Neuronal stem cell (in vitro differentiated cells): ENCODE measurements at regions not wholly inside any gene's neighbourhood (a gene's known extent, or its start where the extent isn't known, plus 50 kb on each side); places are given as distances from the start of the nearest gene placed in this dataset.

Experiments
- DNase-seq: peaks from one replicate; pipeline ENCODE4 v3.0.0-alpha.2; 2013; ENCODE audit warnings: low spot score
- H2AFZ ChIP-seq: one replicate; pipeline ENCODE4 v1.6.1; 2013; ENCODE audit warnings: mild to moderate bottlenecking, low read length, inconsistent platforms
- H2AK5ac ChIP-seq: 2 replicates; pipeline ENCODE4 v1.6.1; 2013; ENCODE audit warnings: low read depth, mild to moderate bottlenecking, inconsistent platforms, low read length, moderate library complexity, mixed read lengths
- H2BK120ac ChIP-seq: 2 replicates; pipeline ENCODE4 v1.6.1; 2013; ENCODE audit warnings: low read depth, mild to moderate bottlenecking, inconsistent platforms, low read length, moderate library complexity, mixed read lengths
- H2BK12ac ChIP-seq: one replicate; pipeline ENCODE4 v1.6.1; 2013; ENCODE audit warnings: low read length, inconsistent platforms
- H2BK15ac ChIP-seq: 2 replicates; pipeline ENCODE4 v1.6.1; 2013; ENCODE audit warnings: mild to moderate bottlenecking, low read length, inconsistent platforms, mixed read lengths
- H2BK5ac ChIP-seq: one replicate; pipeline ENCODE4 v1.6.1; 2013; ENCODE audit warnings: inconsistent platforms, mild to moderate bottlenecking, low read length, moderate library complexity
- H3K14ac ChIP-seq: one replicate; pipeline ENCODE4 v1.6.1; 2013; ENCODE audit warnings: low read length, inconsistent platforms
- H3K18ac ChIP-seq: 2 replicates; pipeline ENCODE4 v1.6.1; 2013; ENCODE audit warnings: low read length, inconsistent platforms
- H3K23ac ChIP-seq: 2 replicates; pipeline ENCODE4 v1.6.1; 2013; ENCODE audit warnings: low read depth, mild to moderate bottlenecking, mixed read lengths, low read length, inconsistent platforms; ENCODE audit not compliant: poor library complexity
- H3K27ac ChIP-seq: replicated peaks from 3 replicates; pipeline ENCODE4 v1.5.1; 2013; ENCODE audit warnings: low read length, inconsistent platforms
- H3K27me3 ChIP-seq, 3 experiments: 2 replicates each; pipeline ENCODE4 v1.6.1; 2013; ENCODE audit warnings: low read length in 3 of 3, mild to moderate bottlenecking in 2 of 3, inconsistent platforms in 1 of 3, low read depth in 1 of 3, mixed read lengths in 1 of 3, moderate library complexity in 1 of 3; ENCODE audit not compliant: control insufficient read depth in 3 of 3, insufficient read depth in 3 of 3
- H3K36me3 ChIP-seq, 2 donors: replicated peaks in 1 of 2; 2 replicates each; pipeline ENCODE4 v1.6.1; 2013; ENCODE audit warnings: low read length in 2 of 2; ENCODE audit not compliant: control insufficient read depth in 2 of 2, insufficient read depth in 2 of 2
- H3K4ac ChIP-seq: 2 replicates; pipeline ENCODE4 v1.6.1; 2013; ENCODE audit warnings: inconsistent platforms, mild to moderate bottlenecking, low read length, moderate library complexity
- H3K4me1 ChIP-seq, 2 donors: 1 replicate in 1 of 2; 2 replicates in 1 of 2; pipeline ENCODE4 v1.6.1; 2013; ENCODE audit warnings: low read length in 2 of 2, low read depth in 1 of 2; ENCODE audit not compliant: control insufficient read depth in 2 of 2, insufficient read depth in 1 of 2
- H3K4me2 ChIP-seq: one replicate; pipeline ENCODE4 v1.6.1; 2013; ENCODE audit warnings: mild to moderate bottlenecking, low read length, inconsistent platforms; ENCODE audit not compliant: insufficient read depth, poor library complexity, severe bottlenecking
- H3K4me3 ChIP-seq, 2 donors: 2 replicates each; pipeline ENCODE4 v1.5.1; 2013; ENCODE audit warnings: low read length in 2 of 2, mild to moderate bottlenecking in 2 of 2, inconsistent platforms in 1 of 2, moderate library complexity in 1 of 2
- H3K79me1 ChIP-seq: one replicate; pipeline ENCODE4 v1.6.1; 2013; ENCODE audit warnings: low read depth, mild to moderate bottlenecking, inconsistent platforms, low read length, moderate library complexity
- H3K9ac ChIP-seq: one replicate; pipeline ENCODE4 v1.6.1; 2013; ENCODE audit warnings: mild to moderate bottlenecking, low read depth, low read length, inconsistent platforms; ENCODE audit not compliant: poor library complexity
- H3K9me3 ChIP-seq, 2 donors: replicated peaks in 1 of 2; 2 replicates each; pipeline versions ENCODE3 to v1.6.1; 2013; ENCODE audit warnings: low read length in 2 of 2, mild to moderate bottlenecking in 2 of 2, inconsistent platforms in 1 of 2, low read depth in 1 of 2, mixed read lengths in 1 of 2, moderate library complexity in 1 of 2; ENCODE audit not compliant: control insufficient read depth in 2 of 2, insufficient read depth in 1 of 2
- H4K8ac ChIP-seq: one replicate; pipeline ENCODE4 v1.6.1; 2013; ENCODE audit warnings: low read depth, mild to moderate bottlenecking, inconsistent platforms, low read length, moderate library complexity
- H4K91ac ChIP-seq: one replicate; pipeline ENCODE4 v1.6.1; 2013; ENCODE audit warnings: low read length, low read depth, mild to moderate bottlenecking, inconsistent platforms; ENCODE audit not compliant: poor library complexity
- whole genome bisulfite sequencing, 2 donors: extraction: QIAGEN DNeasy Blood & Tissue Kit; methylation state at CpG; one replicate each; pipeline ENCODE4 v1.1.7; 2013; ENCODE audit warnings: missing lambda C conversion rate in 2 of 2, mixed read lengths in 1 of 2; ENCODE audit not compliant: insufficient read length in 2 of 2, insufficient replicate concordance in 1 of 2; ENCODE audit errors: extremely low coverage in 2 of 2; 5-methylcytosine and 5-hydroxymethylcytosine counted together

GRCh38 chr2:150023044-150023443, 435.5 kb upstream of the MMADHC start:
- H4K91ac ChIP-seq = no peak overlapping the region
- H3K4me2 ChIP-seq = no peak overlapping the region
- H2BK5ac ChIP-seq = no peak overlapping the region
- no peak overlapping the region for H3K18ac ChIP-seq
- H2BK15ac ChIP-seq = no peak overlapping the region
- no peaks in the 10 kb centered on the region for H3K4me1 ChIP-seq
- no peak overlapping the region for H3K9ac ChIP-seq
- no peak overlapping the region for H2AK5ac ChIP-seq
- H3K27ac ChIP-seq = no peak overlapping the region
- H4K8ac ChIP-seq = no peak overlapping the region
- H3K79me1 ChIP-seq = no peaks in the 10 kb centered on the region
- no peak overlapping the region for H2AFZ ChIP-seq
- no CpG with 5 or more reads among the region's 3 CpGs for WGBS, 2 donors
- H2BK120ac ChIP-seq = no peak overlapping the region
- H3K23ac ChIP-seq = no peak overlapping the region
- H3K9me3 ChIP-seq = no peaks in the 10 kb centered on the region
- H3K27me3 ChIP-seq = no peaks in the 10 kb centered on the region
- no peak overlapping the region for H3K14ac ChIP-seq
- H3K4me3 ChIP-seq = no peak overlapping the region
- no peak overlapping the region for H2BK12ac ChIP-seq
- H3K4ac ChIP-seq = no peak overlapping the region
- DNase-seq = no peak
- no peaks in the 10 kb centered on the region for H3K36me3 ChIP-seq

- Histone ChIP-seq H3K9ac (no peak overlapping the region), H3K27ac (no peak overlapping the region), H2BK120ac (no peak overlapping the region), H3K18ac (no peak overlapping the region), H3K79me1 (no peaks in the 10 kb centered on the region), H2BK15ac (no peak overlapping the region), H2AFZ (no peak overlapping the region), H3K27me3 (no peaks in the 10 kb centered on the region), H2BK12ac (no peak overlapping the region), H3K9me3 (peaks cover 0 to 1% of the 10 kb centered on the region in 2 donors), H3K14ac (no peak overlapping the region), H4K91ac (no peak overlapping the region), H3K36me3 (no peaks in the 10 kb centered on the region), H2BK5ac (no peak overlapping the region), H3K4me2 (no peak overlapping the region), H3K23ac (no peak overlapping the region), H3K4me1 (no peaks in the 10 kb centered on the region), H4K8ac (no peak overlapping the region), H2AK5ac (no peak overlapping the region), H3K4ac (no peak overlapping the region), H3K4me3 (no peak overlapping the region)
- DNase-seq = no peak
- WGBS, 2 donors = no CpG with 5 or more reads among the region's 5 CpGs
Observed at GRCh38 chr2:150020937-150021673, 433.5 kb upstream of the MMADHC start.

GRCh38 chr2:150020221-150020620, 432.6 kb upstream of the MMADHC start:
- Histone ChIP-seq H2BK12ac (no peak overlapping the region), H2BK120ac (no peak overlapping the region), H2BK5ac (no peak overlapping the region), H3K27me3 (no peaks in the 10 kb centered on the region), H3K18ac (no peak overlapping the region), H2BK15ac (no peak overlapping the region), H2AFZ (no peak overlapping the region), H2AK5ac (no peak overlapping the region), H3K4me2 (no peak overlapping the region), H3K27ac (no peak overlapping the region), H3K79me1 (no peaks in the 10 kb centered on the region), H3K9ac (no peak overlapping the region), H3K14ac (no peak overlapping the region), H3K4me3 (no peak overlapping the region), H3K9me3 (peaks cover 0 to 1% of the 10 kb centered on the region in 2 donors), H3K36me3 (no peaks in the 10 kb centered on the region), H3K4ac (no peak overlapping the region), H3K4me1 (no peaks in the 10 kb centered on the region), H4K8ac (no peak overlapping the region), H4K91ac (no peak overlapping the region), H3K23ac (no peak overlapping the region)
- WGBS, 2 donors = no CpG with 5 or more reads among the region's 1 CpG
- DNase-seq = no peak

GRCh38 chr2:150019063-150019462, 431.5 kb upstream of the MMADHC start:
- H2BK120ac ChIP-seq = no peak overlapping the region
- H3K27me3 ChIP-seq = no peaks in the 10 kb centered on the region
- H2AK5ac ChIP-seq = no peak overlapping the region
- no peaks in the 10 kb centered on the region for H3K36me3 ChIP-seq
- no CpG with 5 or more reads among the region's 3 CpGs for WGBS, 2 donors
- H3K4ac ChIP-seq = no peak overlapping the region
- no peak overlapping the region for H3K9ac ChIP-seq
- H3K23ac ChIP-seq = no peak overlapping the region
- H3K4me2 ChIP-seq = no peak overlapping the region
- H2AFZ ChIP-seq = no peak overlapping the region
- no peak overlapping the region for H3K18ac ChIP-seq
- no peak overlapping the region for H2BK15ac ChIP-seq
- peaks cover 0 to 1% of the 10 kb centered on the region in 2 donors for H3K9me3 ChIP-seq
- H3K27ac ChIP-seq = no peak overlapping the region
- no peak overlapping the region for H4K8ac ChIP-seq
- no peaks in the 10 kb centered on the region for H3K79me1 ChIP-seq
- H2BK5ac ChIP-seq = no peak overlapping the region
- no peak overlapping the region for H3K14ac ChIP-seq
- no peak for DNase-seq
- no peak overlapping the region for H3K4me3 ChIP-seq
- H4K91ac ChIP-seq = no peak overlapping the region
- H3K4me1 ChIP-seq = no peaks in the 10 kb centered on the region
- no peak overlapping the region for H2BK12ac ChIP-seq
